ENCODE measurements at regions not wholly inside any gene's neighbourhood (a gene's known extent, or its start where the extent isn't known, plus 50 kb on each side); places are given as distances from the start of the nearest gene placed in this dataset.

DNA sequence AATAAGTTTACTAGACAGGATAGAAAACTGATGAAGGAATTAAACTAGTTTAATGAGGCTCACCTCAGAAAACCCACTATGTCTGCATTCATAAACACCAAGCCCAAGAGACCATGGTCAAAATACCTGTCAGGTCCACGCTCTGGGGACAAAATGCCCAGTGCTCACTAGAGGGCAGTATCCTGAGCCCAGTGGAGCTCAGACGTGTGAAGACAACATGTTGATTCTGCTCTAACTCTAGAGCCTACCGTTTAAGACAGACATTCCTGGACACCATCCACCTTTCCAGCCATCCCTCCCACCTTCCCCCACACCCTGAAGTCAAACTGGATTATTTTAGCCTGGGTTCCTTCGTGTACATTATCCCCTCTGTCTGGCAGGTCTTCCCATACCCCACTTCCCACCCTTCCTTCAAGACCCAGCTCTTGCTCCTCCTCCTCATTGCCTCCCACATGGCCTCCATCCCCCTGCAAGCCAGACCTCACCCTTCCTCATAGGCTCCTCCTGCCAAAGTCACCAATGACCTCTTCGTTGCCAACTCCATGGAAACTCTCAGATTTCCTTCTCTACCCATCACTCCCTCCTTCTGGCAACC is 142.3 kb upstream of the FSTL4 start:
- Histone ChIP-seq H3K9ac (ENCODE audit: low read depth, low read length, poor library complexity) (no peak overlapping the region), H3K4me3 (ENCODE audit: low read length in 2 of 2) (peak overlapping the region in 1 of 2 donors; percentile 10), H3K14ac (ENCODE audit: low read length) (no peak overlapping the region), H4K8ac (ENCODE audit: low read depth, low read length) (no peak overlapping the region), H2AFZ (ENCODE audit: low read length) (no peak overlapping the region), H3K4ac (ENCODE audit: low read length) (no peak overlapping the region), H3K36me3 (replicated peaks in 1 of 2; ENCODE audit: control insufficient read depth in 2 of 2, insufficient read depth in 2 of 2, low read length in 2 of 2) (no peaks in the 10 kb centered on the region), H4K91ac (ENCODE audit: low read depth, low read length, poor library complexity) (no peak overlapping the region), H3K4me1 (ENCODE audit: control insufficient read depth in 2 of 2, insufficient read depth in 1 of 2, low read depth in 1 of 2, low read length in 2 of 2) (no peaks in the 10 kb centered on the region), H2BK15ac (ENCODE audit: low read length) (no peak overlapping the region), H3K18ac (ENCODE audit: low read length) (no peak overlapping the region), H2BK5ac (ENCODE audit: low read length) (no peak overlapping the region), H3K9me3 (replicated peaks in 1 of 2; ENCODE audit: control insufficient read depth in 2 of 2, insufficient read depth in 1 of 2, low read depth in 1 of 2, low read length in 2 of 2) (no peaks in the 10 kb centered on the region), H3K27ac (replicated peaks; ENCODE audit: low read length) (no peak overlapping the region), H2BK12ac (ENCODE audit: low read length) (no peak overlapping the region), H3K79me1 (ENCODE audit: low read depth, low read length) (no peaks in the 10 kb centered on the region), H2BK120ac (ENCODE audit: low read depth, low read length) (no peak overlapping the region), H3K23ac (ENCODE audit: low read depth, low read length, poor library complexity) (no peak overlapping the region), H2AK5ac (ENCODE audit: low read depth, low read length) (no peak overlapping the region), H3K4me2 (ENCODE audit: insufficient read depth, low read length, poor library complexity, severe bottlenecking) (no peak overlapping the region), H3K27me3 (ENCODE audit: control insufficient read depth in 3 of 3, insufficient read depth in 3 of 3, low read depth in 1 of 3, low read length in 3 of 3) (peaks cover 0 to 3% (median 0%) of the 10 kb centered on the region in 3 experiments)
- no CpG with 5 or more reads among the region's 5 CpGs for WGBS, 2 donors (ENCODE audit: extremely low coverage in 2 of 2, insufficient read length in 2 of 2, insufficient replicate concordance in 1 of 2)
- peak; percentile 14 for DNase-seq (ENCODE audit: low spot score)

DNA sequence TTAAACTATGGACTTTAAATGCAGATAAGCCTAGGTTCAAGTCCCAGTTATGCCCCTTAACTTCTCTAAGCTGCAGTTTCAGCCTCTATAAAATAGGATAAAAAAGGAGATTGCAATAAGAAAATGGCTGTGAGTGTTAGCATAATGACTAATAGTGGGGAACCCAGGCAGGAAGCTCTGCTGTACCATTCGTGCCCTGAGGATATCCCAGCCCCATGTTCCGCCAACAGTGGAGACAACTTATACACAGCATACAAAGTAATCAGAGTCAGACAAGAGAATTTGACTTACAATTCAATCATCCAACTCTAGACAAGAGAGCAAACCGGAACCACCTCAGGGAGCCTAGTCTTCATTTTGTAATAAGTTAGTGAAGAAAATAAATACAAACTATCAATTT is 141.5 kb upstream of the FSTL4 start:
- no peak overlapping the region for H3K14ac ChIP-seq (ENCODE audit: low read length)
- DNase-seq (ENCODE audit: low spot score) = no peak
- no CpG with 5 or more reads among the region's 3 CpGs for WGBS, 2 donors (ENCODE audit: extremely low coverage in 2 of 2, insufficient read length in 2 of 2, insufficient replicate concordance in 1 of 2)
- H4K8ac ChIP-seq (ENCODE audit: low read depth, low read length) = no peak overlapping the region
- no peak overlapping the region for H3K4ac ChIP-seq (ENCODE audit: low read length)
- H4K91ac ChIP-seq (ENCODE audit: low read depth, low read length, poor library complexity) = no peak overlapping the region
- no peaks in the 10 kb centered on the region for H3K36me3 ChIP-seq (replicated peaks in 1 of 2; ENCODE audit: control insufficient read depth in 2 of 2, insufficient read depth in 2 of 2, low read length in 2 of 2)
- no peak overlapping the region for H3K4me2 ChIP-seq (ENCODE audit: insufficient read depth, low read length, poor library complexity, severe bottlenecking)
- H2BK12ac ChIP-seq (ENCODE audit: low read length) = no peak overlapping the region
- no peak overlapping the region for H3K9ac ChIP-seq (ENCODE audit: low read depth, low read length, poor library complexity)
- H3K4me3 ChIP-seq (ENCODE audit: low read length in 2 of 2) = no peak overlapping the region
- H3K79me1 ChIP-seq (ENCODE audit: low read depth, low read length) = no peaks in the 10 kb centered on the region
- H3K23ac ChIP-seq (ENCODE audit: low read depth, low read length, poor library complexity) = no peak overlapping the region
- H3K27ac ChIP-seq (replicated peaks; ENCODE audit: low read length) = no peak overlapping the region
- peaks cover 0 to under 1% of the 10 kb centered on the region in 2 donors for H3K4me1 ChIP-seq (ENCODE audit: control insufficient read depth in 2 of 2, insufficient read depth in 1 of 2, low read depth in 1 of 2, low read length in 2 of 2)
- no peak overlapping the region for H2BK5ac ChIP-seq (ENCODE audit: low read length)
- no peak overlapping the region for H3K18ac ChIP-seq (ENCODE audit: low read length)
- peaks cover 0 to 3% (median 0%) of the 10 kb centered on the region in 3 experiments for H3K27me3 ChIP-seq (ENCODE audit: control insufficient read depth in 3 of 3, insufficient read depth in 3 of 3, low read depth in 1 of 3, low read length in 3 of 3)
- no peak overlapping the region for H2BK15ac ChIP-seq (ENCODE audit: low read length)
- no peak overlapping the region for H2AFZ ChIP-seq (ENCODE audit: low read length)
- H2BK120ac ChIP-seq (ENCODE audit: low read depth, low read length) = no peak overlapping the region
- H2AK5ac ChIP-seq (ENCODE audit: low read depth, low read length) = no peak overlapping the region
- H3K9me3 ChIP-seq (replicated peaks in 1 of 2; ENCODE audit: control insufficient read depth in 2 of 2, insufficient read depth in 1 of 2, low read depth in 1 of 2, low read length in 2 of 2) = no peaks in the 10 kb centered on the region

DNA sequence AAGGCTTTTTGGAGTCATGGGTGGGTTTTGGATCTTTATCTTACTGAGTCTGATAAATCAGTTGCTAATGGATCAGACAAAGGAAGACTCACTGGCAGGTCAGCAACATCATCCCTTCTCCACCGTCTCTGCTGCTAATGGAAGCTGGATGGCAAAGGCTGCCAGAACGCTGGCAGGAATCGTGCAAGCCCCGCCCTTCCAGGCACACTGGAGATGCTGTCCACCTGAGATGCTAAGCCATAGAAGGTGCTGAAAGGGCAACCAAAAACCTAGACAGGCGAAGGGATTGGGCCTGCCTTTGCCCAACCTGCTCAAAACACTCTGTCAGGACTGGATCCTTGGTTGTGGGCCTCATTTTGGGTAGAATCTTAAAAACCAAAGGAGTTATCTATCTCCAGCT is 139.5 kb upstream of the FSTL4 start:
- H3K9me3 ChIP-seq (replicated peaks in 1 of 2; ENCODE audit: control insufficient read depth in 2 of 2, insufficient read depth in 1 of 2, low read depth in 1 of 2, low read length in 2 of 2) = no peaks in the 10 kb centered on the region
- no peak overlapping the region for H4K91ac ChIP-seq (ENCODE audit: low read depth, low read length, poor library complexity)
- no peak overlapping the region for H3K14ac ChIP-seq (ENCODE audit: low read length)
- H3K4me2 ChIP-seq (ENCODE audit: insufficient read depth, low read length, poor library complexity, severe bottlenecking) = no peak overlapping the region
- H3K27me3 ChIP-seq (ENCODE audit: control insufficient read depth in 3 of 3, insufficient read depth in 3 of 3, low read depth in 1 of 3, low read length in 3 of 3) = peaks cover 0 to 3% (median 0%) of the 10 kb centered on the region in 3 experiments
- H2BK15ac ChIP-seq (ENCODE audit: low read length) = no peak overlapping the region
- no peak overlapping the region for H2BK120ac ChIP-seq (ENCODE audit: low read depth, low read length)
- H3K18ac ChIP-seq (ENCODE audit: low read length) = peak overlapping the region; percentile 22
- no peak overlapping the region for H3K4ac ChIP-seq (ENCODE audit: low read length)
- H3K79me1 ChIP-seq (ENCODE audit: low read depth, low read length) = no peaks in the 10 kb centered on the region
- no peak overlapping the region for H3K4me3 ChIP-seq (ENCODE audit: low read length in 2 of 2)
- no peak for DNase-seq (ENCODE audit: low spot score)
- H3K23ac ChIP-seq (ENCODE audit: low read depth, low read length, poor library complexity) = no peak overlapping the region
- H3K4me1 ChIP-seq (ENCODE audit: control insufficient read depth in 2 of 2, insufficient read depth in 1 of 2, low read depth in 1 of 2, low read length in 2 of 2) = peaks cover 0 to 4% of the 10 kb centered on the region in 2 donors
- H2BK12ac ChIP-seq (ENCODE audit: low read length) = no peak overlapping the region
- no peak overlapping the region for H2BK5ac ChIP-seq (ENCODE audit: low read length)
- no peak overlapping the region for H4K8ac ChIP-seq (ENCODE audit: low read depth, low read length)
- no peaks in the 10 kb centered on the region for H3K36me3 ChIP-seq (replicated peaks in 1 of 2; ENCODE audit: control insufficient read depth in 2 of 2, insufficient read depth in 2 of 2, low read length in 2 of 2)
- H2AK5ac ChIP-seq (ENCODE audit: low read depth, low read length) = no peak overlapping the region
- no peak overlapping the region for H3K9ac ChIP-seq (ENCODE audit: low read depth, low read length, poor library complexity)
- H2AFZ ChIP-seq (ENCODE audit: low read length) = no peak overlapping the region
- H3K27ac ChIP-seq (replicated peaks; ENCODE audit: low read length) = no peak overlapping the region
- no CpG with 5 or more reads among the region's 5 CpGs for WGBS, 2 donors (ENCODE audit: extremely low coverage in 2 of 2, insufficient read length in 2 of 2, insufficient replicate concordance in 1 of 2)

DNA sequence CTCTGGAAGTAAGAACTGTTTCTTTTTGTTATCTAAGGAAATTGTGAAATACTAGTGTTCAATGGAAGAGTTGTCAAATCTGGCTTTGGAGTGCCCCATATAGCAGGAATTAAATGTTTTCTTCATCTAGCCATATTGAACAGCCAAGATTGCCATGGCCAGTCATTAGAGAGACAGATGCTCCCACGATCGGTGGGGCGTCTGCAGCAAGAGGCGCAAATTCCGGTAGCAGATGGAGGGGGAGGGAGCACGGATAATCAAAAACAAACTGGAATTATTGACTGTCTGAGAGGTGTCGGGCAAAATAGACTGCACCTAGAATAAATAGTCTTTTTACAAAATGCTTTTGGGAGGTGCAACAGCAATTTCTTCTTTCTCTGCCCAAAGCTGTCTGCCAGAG is 139.1 kb upstream of the FSTL4 start:
- no peak overlapping the region for H3K9ac ChIP-seq (ENCODE audit: low read depth, low read length, poor library complexity)
- H3K23ac ChIP-seq (ENCODE audit: low read depth, low read length, poor library complexity) = no peak overlapping the region
- peaks cover 0 to 3% (median 0%) of the 10 kb centered on the region in 3 experiments for H3K27me3 ChIP-seq (ENCODE audit: control insufficient read depth in 3 of 3, insufficient read depth in 3 of 3, low read depth in 1 of 3, low read length in 3 of 3)
- no CpG with 5 or more reads among the region's 7 CpGs for WGBS, 2 donors (ENCODE audit: extremely low coverage in 2 of 2, insufficient read length in 2 of 2, insufficient replicate concordance in 1 of 2)
- H2BK120ac ChIP-seq (ENCODE audit: low read depth, low read length) = no peak overlapping the region
- no peak overlapping the region for H2AK5ac ChIP-seq (ENCODE audit: low read depth, low read length)
- no peak overlapping the region for H2BK12ac ChIP-seq (ENCODE audit: low read length)
- no peak overlapping the region for H4K8ac ChIP-seq (ENCODE audit: low read depth, low read length)
- no peak overlapping the region for H4K91ac ChIP-seq (ENCODE audit: low read depth, low read length, poor library complexity)
- H3K27ac ChIP-seq (replicated peaks; ENCODE audit: low read length) = no peak overlapping the region
- no peaks in the 10 kb centered on the region for H3K9me3 ChIP-seq (replicated peaks in 1 of 2; ENCODE audit: control insufficient read depth in 2 of 2, insufficient read depth in 1 of 2, low read depth in 1 of 2, low read length in 2 of 2)
- H3K18ac ChIP-seq (ENCODE audit: low read length) = no peak overlapping the region
- no peak overlapping the region for H3K4ac ChIP-seq (ENCODE audit: low read length)
- H3K14ac ChIP-seq (ENCODE audit: low read length) = no peak overlapping the region
- no peak overlapping the region for H2BK15ac ChIP-seq (ENCODE audit: low read length)
- H3K36me3 ChIP-seq (replicated peaks in 1 of 2; ENCODE audit: control insufficient read depth in 2 of 2, insufficient read depth in 2 of 2, low read length in 2 of 2) = no peaks in the 10 kb centered on the region
- H3K79me1 ChIP-seq (ENCODE audit: low read depth, low read length) = no peaks in the 10 kb centered on the region
- no peak for DNase-seq (ENCODE audit: low spot score)
- no peak overlapping the region for H3K4me2 ChIP-seq (ENCODE audit: insufficient read depth, low read length, poor library complexity, severe bottlenecking)
- H3K4me3 ChIP-seq (ENCODE audit: low read length in 2 of 2) = no peak overlapping the region
- H2BK5ac ChIP-seq (ENCODE audit: low read length) = no peak overlapping the region
- no peak overlapping the region for H2AFZ ChIP-seq (ENCODE audit: low read length)
- H3K4me1 ChIP-seq (ENCODE audit: control insufficient read depth in 2 of 2, insufficient read depth in 1 of 2, low read depth in 1 of 2, low read length in 2 of 2) = peaks cover 0 to 4% of the 10 kb centered on the region in 2 donors
